ENCODE measurements at regions not wholly inside any gene's neighbourhood (a gene's known extent, or its start where the extent isn't known, plus 50 kb on each side); places are given as distances from the start of the nearest gene placed in this dataset.
"Not testable (repeated sequence)": the region's sequence is repeated elsewhere in the genome, so short reads cannot be mapped to it uniquely, and the experiment has no call there.

- no peak for DNase-seq (ENCODE audit: extremely low spot score)
- ChIA-PET CTCF (no interaction called here), POLR2A (no interaction called here)
- TF ChIP-seq SUZ12 (IDR thresholded peaks at IDR 0.05) = no peak
- no peak for TF ChIP-seq ARNT (IDR thresholded peaks at IDR 0.05)
- TF ChIP-seq HDGF (IDR thresholded peaks at IDR 0.05; ENCODE audit: borderline replicate concordance) = no peak
- no peak for TF ChIP-seq BHLHE40 (IDR thresholded peaks at IDR 0.05; ENCODE audit: borderline replicate concordance)
These were observed 282.1 kb downstream of the SHOX start for GRCh38 chrX:912677-913076.

- CTCF ChIA-PET; POLR2A ChIA-PET; DNase-seq (ENCODE audit: extremely low spot score): not testable (repeated sequence)
These were observed 278.5 kb downstream of the SHOX start for GRCh38 chrX:909068-909467.

- TF ChIP-seq CTBP1 (IDR thresholded peaks at IDR 0.05; ENCODE audit: borderline replicate concordance) (no peak), ZNF384 (IDR thresholded peaks at IDR 0.05) (no peak), ELF4 (IDR thresholded peaks at IDR 0.05) (no peak), FOXA1 (IDR thresholded peaks at IDR 0.05) (no peak)
- no peak for DNase-seq (ENCODE audit: extremely low spot score)
- CTCF ChIA-PET = no interaction called here
These were observed 276.0 kb downstream of the SHOX start for GRCh38 chrX:906586-906985.

GRCh38 chrX:905848-906566, 275.4 kb downstream of the SHOX start:
- TF ChIP-seq BHLHE40 (IDR thresholded peaks at IDR 0.05; ENCODE audit: borderline replicate concordance) (no peak), FOXM1 (IDR thresholded peaks at IDR 0.05; ENCODE audit: borderline replicate concordance) (no peak)
- ChIA-PET POLR2A (no interaction called here), CTCF (no interaction called here)
- DNase-seq (ENCODE audit: extremely low spot score) = no peak

More at GRCh38 chrX:906586-906985, 276.0 kb downstream of the SHOX start:
- POLR2A ChIA-PET = no interaction called here

- ChIA-PET POLR2A (no interaction called here), CTCF (no interaction called here)
- TF ChIP-seq HDGF (IDR thresholded peaks at IDR 0.05; ENCODE audit: borderline replicate concordance) = no peak
- TF ChIP-seq CTBP1 (IDR thresholded peaks at IDR 0.05; ENCODE audit: borderline replicate concordance) = no peak
- TF ChIP-seq LEF1 (IDR thresholded peaks at IDR 0.05; ENCODE audit: borderline replicate concordance) = no peak
- TF ChIP-seq ZNF384 (IDR thresholded peaks at IDR 0.05) = no peak
- TF ChIP-seq FOXM1 (IDR thresholded peaks at IDR 0.05; ENCODE audit: borderline replicate concordance) = no peak
- TF ChIP-seq PKNOX1 (IDR thresholded peaks at IDR 0.05) = no peak
- no peak for TF ChIP-seq TARDBP (IDR thresholded peaks at IDR 0.05)
These were observed 272.5 kb downstream of the SHOX start for GRCh38 chrX:903116-903515.

GRCh38 chrX:896256-896655, 265.7 kb downstream of the SHOX start:
- TF ChIP-seq FOXM1 (IDR thresholded peaks at IDR 0.05; ENCODE audit: borderline replicate concordance) (no peak), FOXK2 (IDR thresholded peaks at IDR 0.05) (no peak), TARDBP (IDR thresholded peaks at IDR 0.05) (no peak), BHLHE40 (IDR thresholded peaks at IDR 0.05; ENCODE audit: borderline replicate concordance) (no peak), SP1 (IDR thresholded peaks at IDR 0.05) (no peak), ARNT (IDR thresholded peaks at IDR 0.05) (no peak), LEF1 (IDR thresholded peaks at IDR 0.05; ENCODE audit: borderline replicate concordance) (no peak), SUZ12 (IDR thresholded peaks at IDR 0.05) (no peak), CTBP1 (IDR thresholded peaks at IDR 0.05; ENCODE audit: borderline replicate concordance) (no peak)
- ChIA-PET POLR2A (no interaction called here), CTCF (no interaction called here)
- no peak for DNase-seq (ENCODE audit: extremely low spot score)

More at GRCh38 chrX:903116-903515, 272.5 kb downstream of the SHOX start:
- DNase-seq (ENCODE audit: extremely low spot score) = no peak

GRCh38 chrX:889966-890651, 259.5 kb downstream of the SHOX start:
- CTCF ChIA-PET = no interaction called here
- POLR2A ChIA-PET = no interaction called here
- DNase-seq (ENCODE audit: extremely low spot score) = no peak
- TF ChIP-seq SP1 (IDR thresholded peaks at IDR 0.05) = no peak
- no peak for TF ChIP-seq HDGF (IDR thresholded peaks at IDR 0.05; ENCODE audit: borderline replicate concordance)
- TF ChIP-seq FOXK2 (IDR thresholded peaks at IDR 0.05) = no peak
- no peak for TF ChIP-seq CTBP1 (IDR thresholded peaks at IDR 0.05; ENCODE audit: borderline replicate concordance)
- TF ChIP-seq LEF1 (IDR thresholded peaks at IDR 0.05; ENCODE audit: borderline replicate concordance) = no peak
- TF ChIP-seq FOXM1 (IDR thresholded peaks at IDR 0.05; ENCODE audit: borderline replicate concordance) = no peak
- TF ChIP-seq ARNT (IDR thresholded peaks at IDR 0.05) = no peak
- no peak for TF ChIP-seq L3MBTL2 (conservative IDR thresholded peaks at IDR 0.05)
- TF ChIP-seq BHLHE40 (IDR thresholded peaks at IDR 0.05; ENCODE audit: borderline replicate concordance) = no peak
- TF ChIP-seq FOXA1 (IDR thresholded peaks at IDR 0.05) = no peak
- no peak for TF ChIP-seq SUZ12 (IDR thresholded peaks at IDR 0.05)
- no peak for TF ChIP-seq ZNF384 (IDR thresholded peaks at IDR 0.05)
- no peak for TF ChIP-seq NFRKB (IDR thresholded peaks at IDR 0.05)
- no peak for TF ChIP-seq PKNOX1 (IDR thresholded peaks at IDR 0.05)

- CTCF ChIA-PET; POLR2A ChIA-PET; DNase-seq (ENCODE audit: extremely low spot score): not testable (repeated sequence)
These were observed 257.1 kb downstream of the SHOX start for GRCh38 chrX:887724-888123.
